Endothelial cell (in vitro differentiated cells): ENCODE measurements at regions not wholly inside any gene's neighbourhood (a gene's known extent, or its start where the extent isn't known, plus 50 kb on each side); places are given as distances from the start of the nearest gene placed in this dataset.

ENCODE experiments used
- DNase-seq: peaks from one replicate; pipeline ENCODE4 v3.0.0; 2021; ENCODE audit warnings: low spot score
- H3K27ac Mint-ChIP-seq: one replicate; pipeline ENCODE4 v1.8.0; 2021; ENCODE audit warnings: mixed read lengths, inconsistent platforms; ENCODE audit not compliant: unreplicated experiment
- H3K27me3 Mint-ChIP-seq: one replicate; pipeline ENCODE4 v1.8.0; 2021; ENCODE audit warnings: mild to moderate bottlenecking, moderate library complexity, mixed read lengths, inconsistent platforms; ENCODE audit not compliant: unreplicated experiment
- H3K36me3 Mint-ChIP-seq: one replicate; pipeline ENCODE4 v1.8.0; 2021; ENCODE audit warnings: mild to moderate bottlenecking, low read depth, mixed read lengths, inconsistent platforms; ENCODE audit not compliant: unreplicated experiment
- H3K4me1 Mint-ChIP-seq: one replicate; pipeline ENCODE4 v1.8.0; 2021; ENCODE audit warnings: mild to moderate bottlenecking, mixed read lengths, inconsistent platforms; ENCODE audit not compliant: unreplicated experiment
- H3K4me3 Mint-ChIP-seq: one replicate; pipeline ENCODE4 v1.8.0; 2021; ENCODE audit warnings: mild to moderate bottlenecking, mixed read lengths, inconsistent platforms; ENCODE audit not compliant: unreplicated experiment
- H3K9me3 Mint-ChIP-seq: one replicate; pipeline ENCODE4 v1.8.0; 2021; ENCODE audit warnings: mixed read lengths, inconsistent platforms; ENCODE audit not compliant: unreplicated experiment
- TF ChIP-seq, protein P1 (sequence below): fragments of 200-600 bp; sonication (generic); IDR thresholded peaks from one replicate; pipeline ENCODE4 v1.5.0; 2021; ENCODE audit warnings: antibody characterized with exemption; ENCODE audit not compliant: unreplicated experiment

DNA sequence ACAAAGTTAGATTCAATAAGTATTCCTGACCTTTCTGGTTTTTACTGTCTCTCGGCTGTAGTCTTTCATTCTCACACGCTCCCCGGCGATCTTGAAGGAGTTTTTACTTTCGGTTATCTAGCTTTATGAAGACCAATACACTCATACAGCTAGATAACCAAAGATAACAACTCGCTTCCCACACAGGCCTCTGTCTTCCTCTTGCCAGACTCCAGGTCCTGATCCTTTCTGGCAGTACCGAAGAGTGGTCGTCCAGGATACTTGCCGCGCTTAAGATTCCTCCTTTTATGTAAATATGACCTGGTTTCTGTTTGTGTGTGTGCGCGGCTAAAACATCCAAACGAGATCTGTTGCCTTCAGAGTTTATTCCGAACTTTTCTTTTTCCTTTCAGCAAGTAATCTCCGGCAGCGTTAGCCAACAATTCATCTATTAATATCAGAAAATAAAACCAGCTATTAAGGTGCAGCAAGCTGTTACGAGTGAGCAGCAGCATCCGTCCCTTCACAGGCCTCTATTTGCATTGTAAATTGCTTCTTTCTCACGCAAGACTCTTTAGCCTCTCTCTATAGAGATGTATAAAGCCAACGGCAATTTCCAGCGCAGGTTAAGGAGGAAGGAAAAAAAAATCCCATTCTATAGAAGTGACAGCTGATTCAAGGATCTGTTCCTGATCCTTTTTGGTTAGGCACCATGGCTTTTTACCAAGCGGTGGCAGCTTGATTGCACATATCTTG, 216.1 kb downstream of the MEF2C start:
- TF ChIP-seq, protein P1, sequence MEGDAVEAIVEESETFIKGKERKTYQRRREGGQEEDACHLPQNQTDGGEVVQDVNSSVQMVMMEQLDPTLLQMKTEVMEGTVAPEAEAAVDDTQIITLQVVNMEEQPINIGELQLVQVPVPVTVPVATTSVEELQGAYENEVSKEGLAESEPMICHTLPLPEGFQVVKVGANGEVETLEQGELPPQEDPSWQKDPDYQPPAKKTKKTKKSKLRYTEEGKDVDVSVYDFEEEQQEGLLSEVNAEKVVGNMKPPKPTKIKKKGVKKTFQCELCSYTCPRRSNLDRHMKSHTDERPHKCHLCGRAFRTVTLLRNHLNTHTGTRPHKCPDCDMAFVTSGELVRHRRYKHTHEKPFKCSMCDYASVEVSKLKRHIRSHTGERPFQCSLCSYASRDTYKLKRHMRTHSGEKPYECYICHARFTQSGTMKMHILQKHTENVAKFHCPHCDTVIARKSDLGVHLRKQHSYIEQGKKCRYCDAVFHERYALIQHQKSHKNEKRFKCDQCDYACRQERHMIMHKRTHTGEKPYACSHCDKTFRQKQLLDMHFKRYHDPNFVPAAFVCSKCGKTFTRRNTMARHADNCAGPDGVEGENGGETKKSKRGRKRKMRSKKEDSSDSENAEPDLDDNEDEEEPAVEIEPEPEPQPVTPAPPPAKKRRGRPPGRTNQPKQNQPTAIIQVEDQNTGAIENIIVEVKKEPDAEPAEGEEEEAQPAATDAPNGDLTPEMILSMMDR, result no peak
- Mint-ChIP-seq H3K27ac (no peak overlapping the region), H3K9me3 (no peaks in the 10 kb centered on the region), H3K4me3 (peak overlapping the region; percentile 60), H3K36me3 (no peaks in the 10 kb centered on the region), H3K4me1 (peaks cover 40% of the 10 kb centered on the region), H3K27me3 (peaks cover 13% of the 10 kb centered on the region)
- DNase-seq, result no peak

DNA sequence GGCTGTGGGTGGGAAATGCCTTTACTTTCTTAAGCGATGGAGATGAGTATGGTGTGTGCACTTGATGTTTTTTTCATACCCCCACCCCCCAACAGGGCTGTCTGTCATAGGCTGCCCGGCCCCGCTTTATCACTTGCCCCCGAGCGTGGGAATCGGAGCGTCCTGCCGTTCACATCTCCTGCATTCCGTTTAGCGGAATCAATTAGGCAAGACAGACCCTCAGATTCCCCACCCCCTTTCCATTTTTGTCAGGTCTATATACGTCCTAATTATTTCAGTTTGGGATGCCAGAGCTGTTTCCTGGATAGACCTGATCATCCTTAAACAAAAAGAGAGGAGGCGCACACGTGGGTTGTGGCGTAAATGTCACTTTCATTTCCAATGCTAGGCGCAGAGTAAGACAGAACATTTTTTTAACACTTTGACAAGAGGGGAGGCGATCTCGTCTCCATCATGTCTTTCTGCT, 217.2 kb downstream of the MEF2C start:
- no peak for DNase-seq
- TF ChIP-seq, protein P1, result no peak
- no peaks in the 10 kb centered on the region for H3K36me3 Mint-ChIP-seq
- H3K9me3 Mint-ChIP-seq, result no peaks in the 10 kb centered on the region
- peaks cover 10% of the 10 kb centered on the region for H3K27me3 Mint-ChIP-seq
- H3K27ac Mint-ChIP-seq, result no peak overlapping the region
- H3K4me1 Mint-ChIP-seq, result peaks cover 37% of the 10 kb centered on the region
- peak overlapping the region; percentile 67 for H3K4me3 Mint-ChIP-seq

DNA sequence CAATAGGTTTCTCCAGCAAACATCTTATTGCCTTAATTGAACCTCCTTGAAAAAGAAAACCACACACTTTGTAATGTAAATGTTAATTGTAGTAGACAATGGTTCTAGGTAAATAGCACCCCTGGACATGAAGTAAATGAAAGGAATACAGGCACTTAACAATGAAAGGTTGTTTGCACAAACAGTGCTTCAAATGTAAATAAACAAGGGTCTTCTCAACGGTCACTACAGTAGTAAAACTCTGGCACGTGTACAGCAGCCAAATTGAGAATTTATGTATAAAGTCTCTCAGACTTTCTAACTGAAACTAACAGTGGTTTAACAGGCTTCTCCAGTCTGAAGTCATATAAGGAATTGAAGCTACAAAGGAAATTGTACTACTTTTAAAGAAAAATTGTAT, 218.3 kb downstream of the MEF2C start:
- Mint-ChIP-seq H3K9me3 (no peaks in the 10 kb centered on the region), H3K27me3 (peaks cover 10% of the 10 kb centered on the region), H3K4me1 (peaks cover 40% of the 10 kb centered on the region), H3K36me3 (no peaks in the 10 kb centered on the region), H3K27ac (no peak overlapping the region), H3K4me3 (no peak overlapping the region)
- TF ChIP-seq, protein P1, result no peak
- DNase-seq, result no peak

DNA sequence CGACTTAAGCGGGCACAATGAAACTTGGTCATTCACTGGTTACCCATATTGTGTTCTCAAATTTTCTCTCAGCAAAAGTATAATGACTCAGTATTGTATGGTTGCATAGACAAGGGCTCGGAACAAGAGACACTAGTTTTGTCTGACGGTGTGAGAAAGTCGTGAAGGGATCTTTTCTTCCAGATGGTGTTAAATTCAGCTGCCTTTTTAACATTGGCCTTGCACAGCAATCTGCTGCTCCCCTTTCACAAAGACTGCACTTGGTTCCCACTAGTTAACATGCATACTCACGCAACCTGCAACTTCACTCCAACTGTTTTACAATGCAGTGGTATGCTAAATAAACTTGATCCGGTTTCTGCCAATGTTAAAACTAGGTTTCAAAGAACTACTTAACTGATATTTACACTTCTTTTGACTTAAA, 219.2 kb downstream of the MEF2C start:
- H3K4me1 Mint-ChIP-seq, result peaks cover 40% of the 10 kb centered on the region
- no peak for DNase-seq
- H3K36me3 Mint-ChIP-seq, result no peaks in the 10 kb centered on the region
- H3K9me3 Mint-ChIP-seq, result no peaks in the 10 kb centered on the region
- H3K4me3 Mint-ChIP-seq, result no peak overlapping the region
- H3K27me3 Mint-ChIP-seq, result peaks cover 10% of the 10 kb centered on the region
- no peak overlapping the region for H3K27ac Mint-ChIP-seq
- TF ChIP-seq, protein P1, result no peak

DNA sequence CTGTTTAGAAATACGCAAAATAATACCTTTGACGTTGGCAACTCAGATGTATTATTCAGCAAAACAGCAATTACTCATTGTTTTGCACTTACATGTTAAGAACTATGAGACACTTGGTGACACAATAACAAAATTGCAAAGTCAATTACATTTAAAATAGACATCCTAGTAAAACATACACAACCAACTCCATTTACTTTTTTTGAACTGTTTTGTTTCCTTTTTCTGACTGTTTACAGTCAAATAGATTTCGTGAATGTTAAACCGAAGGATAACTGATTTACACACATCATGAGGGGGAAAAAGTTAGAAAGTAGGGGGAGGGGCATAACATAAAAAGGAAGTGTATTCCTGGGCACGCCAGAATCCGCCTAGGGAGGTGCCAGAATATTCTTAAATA, 220.1 kb downstream of the MEF2C start:
- no peaks in the 10 kb centered on the region for H3K36me3 Mint-ChIP-seq
- no peak overlapping the region for H3K27ac Mint-ChIP-seq
- peaks cover 36% of the 10 kb centered on the region for H3K4me1 Mint-ChIP-seq
- H3K4me3 Mint-ChIP-seq, result no peak overlapping the region
- TF ChIP-seq, protein P1, result no peak
- no peak for DNase-seq
- no peaks in the 10 kb centered on the region for H3K9me3 Mint-ChIP-seq
- H3K27me3 Mint-ChIP-seq, result peaks cover 6% of the 10 kb centered on the region
